ENCODE measurements at regions not wholly inside any gene's neighbourhood (a gene's known extent, or its start where the extent isn't known, plus 50 kb on each side); places are given as distances from the start of the nearest gene placed in this dataset.

- TF ChIP-seq CTCF (IDR thresholded peaks at IDR 0.05; ENCODE audit: low read depth, low read length) (no peak), MAX (IDR thresholded peaks at IDR 0.05; ENCODE audit: low read depth, low read length) (no peak), POLR2A (IDR thresholded peaks at IDR 0.05; ENCODE audit: extremely low read depth, insufficient read length) (no peak)
Measured at GRCh38 chr6:95354551-95354950, 222.8 kb upstream of the MANEA start.

All from NB4 (cell line).